ENCODE measurements at regions not wholly inside any gene's neighbourhood (a gene's known extent, or its start where the extent isn't known, plus 50 kb on each side); places are given as distances from the start of the nearest gene placed in this dataset.

- TF ChIP-seq CTCF (IDR thresholded peaks at IDR 0.05 in 4 of 5, conservative IDR thresholded peaks at IDR 0.05 in 1 of 5) (no peak), POLR2A (IDR thresholded peaks at IDR 0.05) (no peak)
Measured at GRCh38 chr14:22448905-22449599, 140.0 kb downstream of the DAD1 start.
